ENCODE measurements at regions not wholly inside any gene's neighbourhood (a gene's known extent, or its start where the extent isn't known, plus 50 kb on each side); places are given as distances from the start of the nearest gene placed in this dataset.
A peak's percentile ranks its signal among the peaks of the same experiment; 100 is the strongest.

DNA sequence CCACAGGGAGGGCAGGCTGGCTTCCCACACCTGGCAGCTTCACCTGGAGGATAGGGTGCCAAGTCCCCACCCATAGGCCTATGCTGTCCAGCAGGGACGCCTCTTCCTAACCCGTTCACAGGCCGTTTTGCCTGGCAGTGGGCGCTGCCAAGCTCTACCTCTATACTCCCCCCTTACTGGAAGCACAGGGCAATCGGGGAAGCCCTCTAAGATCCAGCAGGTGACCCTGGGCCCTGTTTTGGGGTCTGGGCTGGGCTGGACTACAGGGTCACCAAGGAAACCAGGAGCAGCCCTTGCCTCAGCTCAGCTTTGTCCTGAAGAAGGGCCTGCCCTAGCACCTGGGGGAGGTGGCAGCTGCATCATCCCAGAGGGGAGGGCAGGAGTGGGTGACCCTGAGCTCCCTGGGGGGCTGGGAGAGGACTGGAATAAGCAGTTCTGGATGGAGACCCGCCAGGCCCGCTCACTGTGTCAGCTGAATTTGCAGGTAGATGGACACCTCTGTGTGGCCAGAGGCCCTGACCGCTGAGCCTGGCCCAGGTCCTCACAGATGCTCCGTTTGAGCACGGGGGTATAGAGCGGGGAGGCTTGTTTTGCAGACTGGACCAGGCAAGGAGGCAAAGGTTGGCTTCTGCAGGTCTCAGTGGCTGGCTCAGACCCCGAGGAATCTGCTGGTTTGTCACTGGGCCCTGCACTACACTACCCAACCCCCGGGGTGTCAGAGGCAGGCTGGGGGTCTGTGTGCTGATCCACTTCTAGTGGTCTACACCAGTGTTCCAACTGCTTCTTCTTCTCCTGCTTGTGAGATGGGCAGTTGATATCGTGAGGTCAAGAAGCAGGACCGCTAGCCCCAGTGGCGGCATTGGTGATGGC is 163.1 kb downstream of the ASB1 start:
- ATAC-seq (ENCODE audit: low read depth in 2 of 2), result no peak

DNA sequence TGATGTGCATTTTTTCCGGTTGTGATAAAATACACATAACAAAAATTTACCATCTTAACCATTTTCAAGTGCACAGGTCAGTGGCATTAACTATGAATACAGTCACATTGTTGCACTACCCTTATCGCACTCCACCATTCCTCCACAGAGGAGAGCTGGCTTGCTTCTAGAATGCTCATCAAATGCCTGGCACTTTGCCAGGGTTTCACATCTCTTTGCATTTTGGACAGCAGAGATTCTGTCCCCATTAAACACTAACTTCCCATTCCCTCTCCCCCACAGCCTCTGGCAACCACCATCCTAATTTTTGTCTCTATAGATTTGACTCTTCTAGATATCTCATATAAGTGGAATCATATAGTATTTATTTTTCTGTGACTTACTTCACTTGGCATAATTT is 165.0 kb downstream of the ASB1 start:
- no peak overlapping the region for H3K4me3 Mint-ChIP-seq
- no peak overlapping the region for H3K27ac Mint-ChIP-seq
- H3K9me3 Mint-ChIP-seq, result peaks cover 0 to 1% (median 0%) of the 10 kb centered on the region in 7 donors
- no peaks in the 10 kb centered on the region for H3K9me3 ChIP-seq (ENCODE audit: control insufficient read depth in 2 of 2, low read length in 2 of 2)
- H3K27me3 Mint-ChIP-seq, result no peaks in the 10 kb centered on the region
- no peaks in the 10 kb centered on the region for H3K36me3 ChIP-seq (ENCODE audit: control insufficient read depth, insufficient read depth, low read length)
- no peaks in the 10 kb centered on the region for H3K36me3 Mint-ChIP-seq
- DNase-seq (no peak), ATAC-seq (ENCODE audit: low read depth in 2 of 2) (no peak)
- H3K27me3 ChIP-seq (ENCODE audit: control insufficient read depth, insufficient read depth, low read length), result no peaks in the 10 kb centered on the region
- no peaks in the 10 kb centered on the region for H3K4me1 Mint-ChIP-seq
- H3K4me3 ChIP-seq (ENCODE audit: low read depth, low read length), result no peak overlapping the region
- no peaks in the 10 kb centered on the region for H3K4me1 ChIP-seq (ENCODE audit: control insufficient read depth, insufficient read depth, low read length, poor library complexity, severe bottlenecking)
- no peak overlapping the region for H3K27ac ChIP-seq (ENCODE audit: insufficient read depth, low read length, poor library complexity, severe bottlenecking)

More for the DNA sequence above, 163.1 kb downstream of the ASB1 start:
- Mint-ChIP-seq H3K4me1 (no peaks in the 10 kb centered on the region), H3K27me3 (no peaks in the 10 kb centered on the region), H3K27ac (no peak overlapping the region), H3K36me3 (no peaks in the 10 kb centered on the region), H3K4me3 (no peak overlapping the region), H3K9me3 (peaks cover 0 to 1% (median 0%) of the 10 kb centered on the region in 7 donors)
- Histone ChIP-seq H3K36me3 (ENCODE audit: control insufficient read depth, insufficient read depth, low read length) (no peaks in the 10 kb centered on the region), H3K4me3 (ENCODE audit: low read depth, low read length) (no peak overlapping the region), H3K27ac (ENCODE audit: insufficient read depth, low read length, poor library complexity, severe bottlenecking) (no peak overlapping the region), H3K4me1 (ENCODE audit: control insufficient read depth, insufficient read depth, low read length, poor library complexity, severe bottlenecking) (no peaks in the 10 kb centered on the region), H3K27me3 (ENCODE audit: control insufficient read depth, insufficient read depth, low read length) (no peaks in the 10 kb centered on the region), H3K9me3 (ENCODE audit: control insufficient read depth in 2 of 2, low read length in 2 of 2) (no peaks in the 10 kb centered on the region)
- DNase-seq, result no peak

DNA sequence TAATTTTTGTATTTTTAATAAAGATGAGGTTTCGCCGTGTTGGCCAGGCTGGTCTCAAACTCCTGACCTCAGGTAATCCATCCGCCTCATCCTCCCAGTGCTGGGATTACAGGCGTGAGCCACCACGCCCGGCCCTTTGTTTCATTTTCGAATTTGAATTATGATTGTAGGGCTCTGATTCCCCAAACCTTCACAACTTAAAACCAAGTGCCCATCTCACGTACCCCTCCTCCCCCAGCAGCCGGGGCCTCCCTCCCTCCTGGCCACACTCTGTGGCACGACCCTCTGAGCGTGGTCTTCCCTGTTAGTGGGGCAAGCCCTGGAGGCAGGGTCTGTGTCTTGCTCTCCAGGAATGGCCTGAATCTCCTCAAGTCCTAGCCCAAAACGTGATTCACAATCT is 166.5 kb downstream of the ASB1 start:
- no peak for ATAC-seq (ENCODE audit: low read depth in 2 of 2)
- no peaks in the 10 kb centered on the region for H3K9me3 ChIP-seq (ENCODE audit: control insufficient read depth in 2 of 2, low read length in 2 of 2)
- no peaks in the 10 kb centered on the region for H3K36me3 Mint-ChIP-seq
- no peak overlapping the region for H3K4me3 ChIP-seq (ENCODE audit: low read depth, low read length)
- no peak overlapping the region for H3K27ac ChIP-seq (ENCODE audit: insufficient read depth, low read length, poor library complexity, severe bottlenecking)
- no peaks in the 10 kb centered on the region for H3K4me1 Mint-ChIP-seq
- peaks cover 0 to 1% (median 0%) of the 10 kb centered on the region in 7 donors for H3K9me3 Mint-ChIP-seq
- H3K27ac Mint-ChIP-seq, result no peak overlapping the region
- DNase-seq, result no peak
- H3K27me3 Mint-ChIP-seq, result peaks cover 5% of the 10 kb centered on the region
- H3K4me3 Mint-ChIP-seq, result no peak overlapping the region
- no peaks in the 10 kb centered on the region for H3K36me3 ChIP-seq (ENCODE audit: control insufficient read depth, insufficient read depth, low read length)
- H3K27me3 ChIP-seq (ENCODE audit: control insufficient read depth, insufficient read depth, low read length), result no peaks in the 10 kb centered on the region
- no peaks in the 10 kb centered on the region for H3K4me1 ChIP-seq (ENCODE audit: control insufficient read depth, insufficient read depth, low read length, poor library complexity, severe bottlenecking)

DNA sequence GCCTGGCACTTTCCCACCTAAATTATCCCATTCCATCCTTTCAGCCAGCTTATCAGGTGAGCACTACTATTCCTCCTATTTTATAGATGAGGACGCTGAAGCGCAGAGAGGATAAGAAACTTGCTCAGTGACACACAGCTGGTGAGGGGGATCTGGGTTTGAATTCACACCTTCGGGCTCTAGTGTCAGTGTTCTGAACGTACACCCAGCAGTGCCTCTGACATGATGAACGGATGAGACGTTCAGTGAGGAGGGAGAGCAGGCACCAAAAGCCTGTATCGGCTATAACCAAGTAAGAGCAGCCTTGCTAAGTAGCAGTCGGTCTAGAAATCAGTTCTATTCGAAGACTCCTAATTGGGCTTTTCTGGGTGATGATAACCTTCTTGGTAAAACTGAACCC is 167.0 kb downstream of the ASB1 start:
- no peak for DNase-seq
- H3K27ac Mint-ChIP-seq, result no peak overlapping the region
- H3K27me3 Mint-ChIP-seq, result peaks cover 6% of the 10 kb centered on the region
- H3K27ac ChIP-seq (ENCODE audit: insufficient read depth, low read length, poor library complexity, severe bottlenecking), result no peak overlapping the region
- no peak overlapping the region for H3K4me3 ChIP-seq (ENCODE audit: low read depth, low read length)
- no peaks in the 10 kb centered on the region for H3K9me3 ChIP-seq (ENCODE audit: control insufficient read depth in 2 of 2, low read length in 2 of 2)
- H3K36me3 ChIP-seq (ENCODE audit: control insufficient read depth, insufficient read depth, low read length), result no peaks in the 10 kb centered on the region
- no peak for ATAC-seq (ENCODE audit: low read depth in 2 of 2)
- H3K27me3 ChIP-seq (ENCODE audit: control insufficient read depth, insufficient read depth, low read length), result no peaks in the 10 kb centered on the region
- peaks cover 0 to 1% (median 0%) of the 10 kb centered on the region in 7 donors for H3K9me3 Mint-ChIP-seq
- no peaks in the 10 kb centered on the region for H3K4me1 ChIP-seq (ENCODE audit: control insufficient read depth, insufficient read depth, low read length, poor library complexity, severe bottlenecking)
- H3K36me3 Mint-ChIP-seq, result no peaks in the 10 kb centered on the region
- H3K4me1 Mint-ChIP-seq, result no peaks in the 10 kb centered on the region
- no peak overlapping the region for H3K4me3 Mint-ChIP-seq

DNA sequence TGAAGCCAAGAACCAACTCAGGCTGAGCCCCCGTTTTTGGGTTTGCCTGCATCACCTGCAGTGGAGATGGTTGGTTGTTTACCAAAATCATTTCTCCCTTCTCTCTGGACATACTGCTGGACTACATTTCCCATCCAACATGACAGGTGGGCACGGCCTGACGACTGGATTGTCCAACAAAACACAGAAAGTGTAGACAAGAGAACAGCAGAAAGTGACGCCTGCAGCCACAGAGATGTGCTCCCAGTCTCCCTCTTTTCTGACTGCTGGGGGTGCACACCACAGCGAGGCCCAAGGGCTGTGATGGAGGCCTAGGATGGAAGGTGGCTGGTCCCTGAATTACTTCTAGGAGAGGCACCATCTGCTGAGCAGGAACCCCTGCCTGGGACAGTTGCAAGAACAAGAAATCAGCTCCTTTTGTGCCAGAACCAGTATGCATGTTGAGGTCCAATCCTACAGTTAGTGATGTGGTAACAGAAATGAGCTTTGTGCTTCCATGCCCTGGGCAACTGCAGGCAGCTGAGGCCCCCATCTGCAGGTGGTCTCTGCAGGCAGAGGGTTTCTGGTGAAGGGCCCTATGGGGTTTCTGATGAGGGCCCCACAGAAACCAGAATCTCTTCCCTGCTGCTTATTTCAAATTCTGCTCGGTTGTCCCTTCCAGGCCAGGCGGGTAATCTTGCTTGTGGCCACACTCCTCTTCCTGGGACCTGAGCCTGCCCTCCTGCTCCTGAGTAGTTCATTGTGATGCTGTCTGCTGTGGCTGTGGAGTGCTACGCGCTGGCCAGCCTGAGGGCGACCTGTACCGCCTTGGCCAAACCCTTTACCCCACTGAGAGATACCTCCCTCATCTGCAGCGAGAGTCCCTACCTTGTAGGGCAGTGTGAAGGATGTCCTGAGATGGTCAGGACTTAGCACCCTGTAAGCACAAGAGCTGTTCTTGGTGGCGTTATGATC is 168.3 kb downstream of the ASB1 start:
- peak overlapping the region in 1 of 3 donors; percentile 80 for H3K27ac Mint-ChIP-seq
- H3K4me3 Mint-ChIP-seq, result no peak overlapping the region
- no peaks in the 10 kb centered on the region for H3K4me1 Mint-ChIP-seq
- H3K36me3 Mint-ChIP-seq, result no peaks in the 10 kb centered on the region
- H3K9me3 Mint-ChIP-seq, result peaks cover 0 to 1% (median 0%) of the 10 kb centered on the region in 7 donors
- H3K27me3 ChIP-seq (ENCODE audit: control insufficient read depth, insufficient read depth, low read length), result no peaks in the 10 kb centered on the region
- ATAC-seq (ENCODE audit: low read depth in 2 of 2) (no peak), DNase-seq (no peak)
- no peak overlapping the region for H3K4me3 ChIP-seq (ENCODE audit: low read depth, low read length)
- no peaks in the 10 kb centered on the region for H3K36me3 ChIP-seq (ENCODE audit: control insufficient read depth, insufficient read depth, low read length)
- peaks cover 6% of the 10 kb centered on the region for H3K27me3 Mint-ChIP-seq
- no peak overlapping the region for H3K27ac ChIP-seq (ENCODE audit: insufficient read depth, low read length, poor library complexity, severe bottlenecking)
- no peaks in the 10 kb centered on the region for H3K4me1 ChIP-seq (ENCODE audit: control insufficient read depth, insufficient read depth, low read length, poor library complexity, severe bottlenecking)
- H3K9me3 ChIP-seq (ENCODE audit: control insufficient read depth in 2 of 2, low read length in 2 of 2), result no peaks in the 10 kb centered on the region

DNA sequence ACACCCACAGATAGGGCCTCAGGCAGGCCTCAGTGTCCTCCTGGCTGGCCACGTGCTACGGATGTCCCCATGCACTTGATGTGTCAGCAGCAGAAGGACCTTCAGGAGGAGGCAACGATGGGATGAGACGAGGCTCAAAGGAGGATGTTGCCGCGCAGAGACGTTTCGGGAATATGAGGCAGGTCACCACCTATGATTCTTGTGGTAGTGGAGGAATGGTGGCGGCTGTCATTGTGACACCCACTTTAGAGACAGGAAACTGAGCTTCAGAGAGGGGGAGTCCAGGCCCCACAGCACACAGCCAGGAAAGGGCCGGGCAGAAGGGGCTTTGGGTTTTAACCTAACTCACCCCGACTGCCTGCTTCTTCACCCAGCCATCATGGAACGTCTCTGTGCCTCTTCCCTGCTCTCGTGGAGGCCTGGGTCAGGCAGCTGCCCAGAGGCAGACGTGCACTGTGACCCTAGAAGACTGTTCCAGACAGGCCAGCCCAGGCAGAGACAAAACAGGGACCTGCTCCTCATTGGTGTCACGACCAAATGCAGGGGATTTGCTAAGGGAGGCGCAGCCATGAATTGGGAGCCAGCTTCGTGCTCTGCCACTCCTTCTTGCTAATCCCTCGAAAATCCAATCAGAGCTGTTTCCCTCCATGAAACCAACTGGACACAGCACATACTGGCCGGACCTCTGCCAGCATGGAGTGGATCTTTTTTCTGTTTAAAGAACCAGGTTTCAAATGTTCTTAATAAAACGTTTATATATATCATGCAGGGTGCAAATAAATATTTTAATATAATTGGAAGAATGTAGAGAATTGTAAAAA is 169.2 kb downstream of the ASB1 start:
- Mint-ChIP-seq H3K9me3 (peaks cover 0 to 1% (median 0%) of the 10 kb centered on the region in 7 donors), H3K36me3 (no peaks in the 10 kb centered on the region), H3K4me3 (no peak overlapping the region), H3K4me1 (no peaks in the 10 kb centered on the region), H3K27me3 (peaks cover 6% of the 10 kb centered on the region), H3K27ac (no peak overlapping the region)
- Histone ChIP-seq H3K36me3 (ENCODE audit: control insufficient read depth, insufficient read depth, low read length) (no peaks in the 10 kb centered on the region), H3K4me3 (ENCODE audit: low read depth, low read length) (no peak overlapping the region), H3K27me3 (ENCODE audit: control insufficient read depth, insufficient read depth, low read length) (no peaks in the 10 kb centered on the region), H3K4me1 (ENCODE audit: control insufficient read depth, insufficient read depth, low read length, poor library complexity, severe bottlenecking) (no peaks in the 10 kb centered on the region), H3K27ac (ENCODE audit: insufficient read depth, low read length, poor library complexity, severe bottlenecking) (no peak overlapping the region), H3K9me3 (ENCODE audit: control insufficient read depth in 2 of 2, low read length in 2 of 2) (no peaks in the 10 kb centered on the region)
- ATAC-seq (ENCODE audit: low read depth in 2 of 2) (no peak), DNase-seq (no peak)
